GM12878 (cell line): ENCODE measurements at regions not wholly inside any gene's neighbourhood (a gene's known extent, or its start where the extent isn't known, plus 50 kb on each side); places are given as distances from the start of the nearest gene placed in this dataset.

Experiments
- ATAC-seq: fragments of 200-7000 bp; cut with Tn5 transposase; 3 replicates; pipeline ENCODE4 v1.9.1; 2020; ENCODE audit warnings: mild to moderate bottlenecking, moderate library complexity
- BruUV-seq: library from RNA; stranded (reverse); fragments of 400-500 nt; replicated peaks from 2 replicates; lab custom pipeline; 2021; lab: Mats Ljungman, UMichigan
- CTCF ChIA-PET: fragments of 300-600 bp; sonication (Branson Sonifier 250); formaldehyde crosslinking; extraction: SDS; loops from one replicate; lab custom pipeline; 2021; ENCODE audit warnings: inconsistent platforms; lab: Yijun Ruan, JAX
- POLR2A ChIA-PET: fragments of 350-600 bp; formaldehyde crosslinking; extraction: SDS; loops from one replicate; lab custom pipeline; 2021; ENCODE audit warnings: inconsistent platforms; lab: Charles Lee
- RAD21 ChIA-PET: fragments of 300-600 bp; sonication (Branson Sonifier 250); formaldehyde crosslinking; loops from one replicate; lab custom pipeline; 2023; ENCODE audit warnings: antibody characterized with exemption; ENCODE audit not compliant: unreplicated experiment; lab: Charles Lee
- SMC1A ChIA-PET: fragments of 300-600 bp; sonication (Branson Sonifier 250); formaldehyde crosslinking; loops from one replicate; lab custom pipeline; 2023; ENCODE audit not compliant: unreplicated experiment, uncharacterized antibody; lab: Charles Lee
- DNase-seq: peaks from one replicate; pipeline ENCODE4 v3.0.0-alpha.2; 2011; ENCODE audit warnings: low read depth, low spot score
- FAIRE-seq: peaks from 3 replicates; lab custom pipeline; 2011; peaks lifted over from hg19 to GRCh38; lab: Jason Lieb, UNC
- H2AFZ ChIP-seq: 2 replicates; pipeline ENCODE4 v1.6.0; 2011; ENCODE audit warnings: low read depth, low read length, control low read depth; ENCODE audit not compliant: control insufficient read depth
- H3K27ac ChIP-seq: 2 replicates; pipeline ENCODE4 v1.5.1; 2011; ENCODE audit warnings: control low read depth; ENCODE audit not compliant: control insufficient read depth, insufficient read depth
- H3K27me3 ChIP-seq, 2 experiments: replicated peaks in 1 of 2; 2 replicates each; pipeline versions ENCODE4 v1.6.0 to v1.6.1; 2011; ENCODE audit warnings: low read length in 1 of 2; ENCODE audit not compliant: control insufficient read depth in 2 of 2, insufficient read depth in 2 of 2
- H3K36me3 ChIP-seq, 2 experiments: 2 replicates each; pipeline ENCODE4 v1.5.1; 2011; ENCODE audit warnings: low read length in 1 of 2; ENCODE audit not compliant: control insufficient read depth in 2 of 2, insufficient read depth in 2 of 2
- H3K4me1 ChIP-seq: 2 replicates; pipeline ENCODE4 v1.6.1; 2011; ENCODE audit warnings: mild to moderate bottlenecking, low read length, moderate library complexity, mixed read lengths; ENCODE audit not compliant: control insufficient read depth, insufficient read depth
- H3K4me2 ChIP-seq: 2 replicates; pipeline ENCODE4 v1.6.0; 2011; ENCODE audit warnings: control low read depth; ENCODE audit not compliant: control insufficient read depth, insufficient read depth
- H3K4me3 ChIP-seq: fragments of 200-600 bp; sonication (generic); 2 replicates; pipeline ENCODE4 v1.5.1; 2016
- H3K79me2 ChIP-seq: 2 replicates; pipeline ENCODE4 v1.6.0; 2011; ENCODE audit warnings: low read length; ENCODE audit not compliant: control insufficient read depth, insufficient read depth
- H3K9ac ChIP-seq: 2 replicates; pipeline ENCODE4 v1.8.0; 2011; ENCODE audit warnings: low read length, control low read depth, mixed read lengths; ENCODE audit not compliant: control insufficient read depth, insufficient read depth
- H3K9me3 ChIP-seq: replicated peaks from 3 replicates; pipeline ENCODE4 v1.5.1; 2011; ENCODE audit warnings: mild to moderate bottlenecking, low read length; ENCODE audit not compliant: control insufficient read depth, insufficient read depth
- H4K20me1 ChIP-seq: 2 replicates; pipeline ENCODE4 v1.6.0; 2011; ENCODE audit not compliant: control insufficient read depth, insufficient read depth
- HDAC2 ChIP-seq: fragments of 200-600 bp; sonication (generic); IDR thresholded peaks from 2 replicates; pipeline ENCODE4 v1.6.1; 2017
- NBN ChIP-seq: fragments of 450-650 bp; IDR thresholded peaks from 2 replicates; pipeline ENCODE4 v1.6.1; 2016
- RUNX3 ChIP-seq: IDR thresholded peaks from 2 replicates; pipeline ENCODE4 v1.6.1; 2012; ENCODE audit warnings: low read length, inconsistent platforms
- SMC3 ChIP-seq: IDR thresholded peaks from 2 replicates; pipeline ENCODE4 v1.6.1; 2011; ENCODE audit warnings: low read length, improper control_type of control experiment, borderline replicate concordance
- TBL1XR1 ChIP-seq: IDR thresholded peaks from 2 replicates; pipeline ENCODE4 v1.6.1; 2012; ENCODE audit warnings: low read depth, low read length, improper control_type of control experiment
- ZBTB11 ChIP-seq: fragments of 450-650 bp; formaldehyde crosslinking; IDR thresholded peaks from 2 replicates; pipeline ENCODE4 v1.5.0; 2022; ENCODE audit warnings: mild to moderate bottlenecking, missing genetic modification characterization
- WGBS: methylation state at CpG from one replicate; pipeline ENCODE4 v1.1.6; 2016; ENCODE audit warnings: low lambda C conversion rate; ENCODE audit not compliant: insufficient replicate concordance, insufficient coverage; ENCODE audit errors: missing lambda C conversion rate; 5-methylcytosine and 5-hydroxymethylcytosine counted together
- in situ Hi-C: fragments of 300-500 bp; cut with MboI; formaldehyde crosslinking; loops from 9 replicates; pipeline ENCODE4 v1.14.3; 2018; ENCODE audit warnings: mixed read lengths
- intact Hi-C: fragments of 100-400 bp; cut with micrococcal nuclease; formaldehyde crosslinking; loops from one replicate; pipeline ENCODE4 v1.14.2; 2022; ENCODE audit not compliant: unreplicated experiment

GRCh38 chr2:47640356-47640755 lies 69.6 kb upstream of the KCNK12 start (continued):
- no peak for TF ChIP-seq ZBTB11 (CRISPR knock-in tag)

- H3K36me3 ChIP-seq = no peaks in the 10 kb centered on the region
- H3K79me2 ChIP-seq = no peaks in the 10 kb centered on the region
- no TSS peak for BruUV-seq
- DNase-seq (no peak), ATAC-seq (no peak), FAIRE-seq (no peak)
- H3K9me3 ChIP-seq = no peaks in the 10 kb centered on the region
- no peaks in the 10 kb centered on the region for H3K27me3 ChIP-seq
- H3K4me1 ChIP-seq = no peaks in the 10 kb centered on the region
- ChIA-PET POLR2A (no interaction called here), RAD21 (no interaction called here), SMC1A (no interaction called here), CTCF (no interaction called here)
- no peak overlapping the region for H3K27ac ChIP-seq
- H3K4me2 ChIP-seq = no peak overlapping the region
- no peaks in the 10 kb centered on the region for H4K20me1 ChIP-seq
- 0% methylated on average over 1 of the region's 4 CpGs for WGBS
- no peak overlapping the region for H2AFZ ChIP-seq
- H3K9ac ChIP-seq = no peak overlapping the region
- intact Hi-C loops (no loop called here), in situ Hi-C loops (no loop called here)
- TF ChIP-seq RUNX3 = no peak
- no peak for TF ChIP-seq NBN
- no peak for TF ChIP-seq SMC3
- TF ChIP-seq TBL1XR1 = no peak
- TF ChIP-seq HDAC2 = no peak
- TF ChIP-seq, all 136 proteins: peak for 0
- H3K4me3 ChIP-seq = no peak overlapping the region
These were observed 68.7 kb upstream of the KCNK12 start for GRCh38 chr2:47639467-47639866.
